Endothelial cell of umbilical vein (primary cell): ENCODE measurements at regions not wholly inside any gene's neighbourhood (a gene's known extent, or its start where the extent isn't known, plus 50 kb on each side); places are given as distances from the start of the nearest gene placed in this dataset.

ENCODE experiments used
- EZH2 ChIP-seq: IDR thresholded peaks from 2 replicates; pipeline ENCODE4 v1.6.1; 2012; ENCODE audit warnings: borderline replicate concordance, low read depth, mild to moderate bottlenecking, moderate library complexity, low read length, inconsistent platforms; ENCODE audit not compliant: severe bottlenecking
- MAX ChIP-seq: IDR thresholded peaks from 2 replicates; pipeline ENCODE4 v1.6.1; 2011; ENCODE audit not compliant: insufficient read depth, insufficient read length
- POLR2A ChIP-seq: IDR thresholded peaks from 2 replicates; pipeline ENCODE4 v1.6.1; 2012; ENCODE audit warnings: low read depth, mild to moderate bottlenecking, control low read depth, low read length
- POLR2AphosphoS5 ChIP-seq: IDR thresholded peaks from 2 replicates; pipeline ENCODE4 v1.6.1; 2012; ENCODE audit warnings: low read depth, mild to moderate bottlenecking, control low read depth, low read length, moderate library complexity; ENCODE audit not compliant: insufficient read depth
- TF ChIP-seq, protein P1 (sequence below), 2 donors: IDR thresholded peaks; 1 replicate in 1 of 2; 2 replicates in 1 of 2; pipeline ENCODE4 v1.5.1; 2011; ENCODE audit warnings: low read length in 2 of 2, mild to moderate bottlenecking in 2 of 2, moderate library complexity in 2 of 2, control low read depth in 1 of 2, inconsistent platforms in 1 of 2, low read depth in 1 of 2; ENCODE audit not compliant: insufficient read depth in 1 of 2; ENCODE audit errors: extremely low read depth in 1 of 2

GRCh38 chr5:120155873-120156272 is 308.2 kb upstream of the PRR16 start:
- TF ChIP-seq POLR2A (no peak), EZH2 (no peak), MAX (no peak), POLR2AphosphoS5 (no peak)
- TF ChIP-seq, protein P1, sequence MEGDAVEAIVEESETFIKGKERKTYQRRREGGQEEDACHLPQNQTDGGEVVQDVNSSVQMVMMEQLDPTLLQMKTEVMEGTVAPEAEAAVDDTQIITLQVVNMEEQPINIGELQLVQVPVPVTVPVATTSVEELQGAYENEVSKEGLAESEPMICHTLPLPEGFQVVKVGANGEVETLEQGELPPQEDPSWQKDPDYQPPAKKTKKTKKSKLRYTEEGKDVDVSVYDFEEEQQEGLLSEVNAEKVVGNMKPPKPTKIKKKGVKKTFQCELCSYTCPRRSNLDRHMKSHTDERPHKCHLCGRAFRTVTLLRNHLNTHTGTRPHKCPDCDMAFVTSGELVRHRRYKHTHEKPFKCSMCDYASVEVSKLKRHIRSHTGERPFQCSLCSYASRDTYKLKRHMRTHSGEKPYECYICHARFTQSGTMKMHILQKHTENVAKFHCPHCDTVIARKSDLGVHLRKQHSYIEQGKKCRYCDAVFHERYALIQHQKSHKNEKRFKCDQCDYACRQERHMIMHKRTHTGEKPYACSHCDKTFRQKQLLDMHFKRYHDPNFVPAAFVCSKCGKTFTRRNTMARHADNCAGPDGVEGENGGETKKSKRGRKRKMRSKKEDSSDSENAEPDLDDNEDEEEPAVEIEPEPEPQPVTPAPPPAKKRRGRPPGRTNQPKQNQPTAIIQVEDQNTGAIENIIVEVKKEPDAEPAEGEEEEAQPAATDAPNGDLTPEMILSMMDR (IDR thresholded peaks at IDR 0.05; ENCODE audit: extremely low read depth in 1 of 2, insufficient read depth in 1 of 2, low read depth in 1 of 2, low read length in 2 of 2) = no peak
